ENCODE measurements at regions not wholly inside any gene's neighbourhood (a gene's known extent, or its start where the extent isn't known, plus 50 kb on each side); places are given as distances from the start of the nearest gene placed in this dataset.

- no CpG with 5 or more reads among the region's 1 CpG for WGBS (ENCODE audit: insufficient coverage, insufficient read length)
- H3K27me3 ChIP-seq (ENCODE audit: control insufficient read depth, insufficient read depth, low read length) = no peaks in the 10 kb centered on the region
- no peaks in the 10 kb centered on the region for H3K4me1 ChIP-seq (ENCODE audit: control insufficient read depth, insufficient read depth, low read length)
- no peaks in the 10 kb centered on the region for H3K36me3 ChIP-seq (ENCODE audit: control insufficient read depth, insufficient read depth, low read length)
- DNase-seq (ENCODE audit: low read depth, low spot score) = no peak
- no peaks in the 10 kb centered on the region for H3K9me3 ChIP-seq (ENCODE audit: control insufficient read depth, insufficient read depth, low read length)
- no peak overlapping the region for H3K27ac ChIP-seq (ENCODE audit: low read length)
- no peak overlapping the region for H3K4me3 ChIP-seq (ENCODE audit: low read length)
Measured at GRCh38 chr11:28826807-28827206, 718.6 kb downstream of the METTL15 start.

- H3K4me3 ChIP-seq (ENCODE audit: low read length) = no peak overlapping the region
- H3K36me3 ChIP-seq (ENCODE audit: control insufficient read depth, insufficient read depth, low read length) = no peaks in the 10 kb centered on the region
- H3K27ac ChIP-seq (ENCODE audit: low read length) = no peak overlapping the region
- DNase-seq (ENCODE audit: low read depth, low spot score) = no peak
- no peaks in the 10 kb centered on the region for H3K27me3 ChIP-seq (ENCODE audit: control insufficient read depth, insufficient read depth, low read length)
- H3K9me3 ChIP-seq (ENCODE audit: control insufficient read depth, insufficient read depth, low read length) = no peaks in the 10 kb centered on the region
- no peaks in the 10 kb centered on the region for H3K4me1 ChIP-seq (ENCODE audit: control insufficient read depth, insufficient read depth, low read length)
- WGBS (ENCODE audit: insufficient coverage, insufficient read length) = no CpG with 5 or more reads among the region's 4 CpGs
Measured at GRCh38 chr11:28822576-28822975, 714.4 kb downstream of the METTL15 start.

- no CpG with 5 or more reads among the region's 2 CpGs for WGBS (ENCODE audit: insufficient coverage, insufficient read length)
Measured at GRCh38 chr11:28820296-28820989, 712.3 kb downstream of the METTL15 start.

GRCh38 chr11:28819741-28820140 lies 711.6 kb downstream of the METTL15 start:
- Histone ChIP-seq H3K27ac (ENCODE audit: low read length) (no peak overlapping the region), H3K27me3 (ENCODE audit: control insufficient read depth, insufficient read depth, low read length) (no peaks in the 10 kb centered on the region), H3K36me3 (ENCODE audit: control insufficient read depth, insufficient read depth, low read length) (no peaks in the 10 kb centered on the region), H3K4me3 (ENCODE audit: low read length) (no peak overlapping the region), H3K9me3 (ENCODE audit: control insufficient read depth, insufficient read depth, low read length) (no peaks in the 10 kb centered on the region), H3K4me1 (ENCODE audit: control insufficient read depth, insufficient read depth, low read length) (no peaks in the 10 kb centered on the region)
- DNase-seq (ENCODE audit: low read depth, low spot score) = no peak
- WGBS (ENCODE audit: insufficient coverage, insufficient read length) = no CpG with 5 or more reads among the region's 4 CpGs

More at GRCh38 chr11:28820296-28820989, 712.3 kb downstream of the METTL15 start:
- Histone ChIP-seq H3K27ac (ENCODE audit: low read length) (no peak overlapping the region), H3K4me1 (ENCODE audit: control insufficient read depth, insufficient read depth, low read length) (no peaks in the 10 kb centered on the region), H3K36me3 (ENCODE audit: control insufficient read depth, insufficient read depth, low read length) (no peaks in the 10 kb centered on the region), H3K27me3 (ENCODE audit: control insufficient read depth, insufficient read depth, low read length) (no peaks in the 10 kb centered on the region), H3K9me3 (ENCODE audit: control insufficient read depth, insufficient read depth, low read length) (no peaks in the 10 kb centered on the region), H3K4me3 (ENCODE audit: low read length) (no peak overlapping the region)
- no peak for DNase-seq (ENCODE audit: low read depth, low spot score)

GRCh38 chr11:28815110-28815509 lies 706.9 kb downstream of the METTL15 start:
- no peak for DNase-seq (ENCODE audit: low read depth, low spot score)
- no peaks in the 10 kb centered on the region for H3K27me3 ChIP-seq (ENCODE audit: control insufficient read depth, insufficient read depth, low read length)
- H3K4me3 ChIP-seq (ENCODE audit: low read length) = no peak overlapping the region
- H3K4me1 ChIP-seq (ENCODE audit: control insufficient read depth, insufficient read depth, low read length) = no peaks in the 10 kb centered on the region
- no peaks in the 10 kb centered on the region for H3K9me3 ChIP-seq (ENCODE audit: control insufficient read depth, insufficient read depth, low read length)
- WGBS (ENCODE audit: insufficient coverage, insufficient read length) = no CpG with 5 or more reads among the region's 4 CpGs
- no peaks in the 10 kb centered on the region for H3K36me3 ChIP-seq (ENCODE audit: control insufficient read depth, insufficient read depth, low read length)
- no peak overlapping the region for H3K27ac ChIP-seq (ENCODE audit: low read length)

GRCh38 chr11:28808771-28809170 lies 700.6 kb downstream of the METTL15 start:
- Histone ChIP-seq H3K4me1 (ENCODE audit: control insufficient read depth, insufficient read depth, low read length) (no peaks in the 10 kb centered on the region; the same call in 1 of the 2 replicates), H3K4me3 (ENCODE audit: low read length) (no peak overlapping the region), H3K27me3 (ENCODE audit: control insufficient read depth, insufficient read depth, low read length) (no peaks in the 10 kb centered on the region), H3K36me3 (ENCODE audit: control insufficient read depth, insufficient read depth, low read length) (no peaks in the 10 kb centered on the region), H3K9me3 (ENCODE audit: control insufficient read depth, insufficient read depth, low read length) (no peaks in the 10 kb centered on the region), H3K27ac (ENCODE audit: low read length) (no peak overlapping the region)
- no peak for DNase-seq (ENCODE audit: low read depth, low spot score)

GRCh38 chr11:28799316-28799715 lies 691.1 kb downstream of the METTL15 start:
- WGBS (ENCODE audit: insufficient coverage, insufficient read length) = no CpG with 5 or more reads among the region's 2 CpGs
- no peak overlapping the region for H3K4me3 ChIP-seq (ENCODE audit: low read length)
- H3K4me1 ChIP-seq (ENCODE audit: control insufficient read depth, insufficient read depth, low read length) = no peaks in the 10 kb centered on the region

GRCh38 chr11:28798286-28798685 lies 690.1 kb downstream of the METTL15 start:
- Histone ChIP-seq H3K27me3 (ENCODE audit: control insufficient read depth, insufficient read depth, low read length) (no peaks in the 10 kb centered on the region), H3K9me3 (ENCODE audit: control insufficient read depth, insufficient read depth, low read length) (no peaks in the 10 kb centered on the region), H3K27ac (ENCODE audit: low read length) (no peak overlapping the region), H3K4me3 (ENCODE audit: low read length) (no peak overlapping the region), H3K36me3 (ENCODE audit: control insufficient read depth, insufficient read depth, low read length) (no peaks in the 10 kb centered on the region), H3K4me1 (ENCODE audit: control insufficient read depth, insufficient read depth, low read length) (peaks cover under 1% of the 10 kb centered on the region; the same call in 1 of the 2 replicates)
- DNase-seq (ENCODE audit: low read depth, low spot score) = no peak
- WGBS (ENCODE audit: insufficient coverage, insufficient read length) = 100% methylated on average over 1 of the region's 2 CpGs

More at GRCh38 chr11:28799316-28799715, 691.1 kb downstream of the METTL15 start:
- Histone ChIP-seq H3K27me3 (ENCODE audit: control insufficient read depth, insufficient read depth, low read length) (no peaks in the 10 kb centered on the region), H3K9me3 (ENCODE audit: control insufficient read depth, insufficient read depth, low read length) (no peaks in the 10 kb centered on the region), H3K27ac (ENCODE audit: low read length) (no peak overlapping the region), H3K36me3 (ENCODE audit: control insufficient read depth, insufficient read depth, low read length) (no peaks in the 10 kb centered on the region)
- no peak for DNase-seq (ENCODE audit: low read depth, low spot score)

- H3K36me3 ChIP-seq (ENCODE audit: control insufficient read depth, insufficient read depth, low read length) = no peaks in the 10 kb centered on the region
- no peaks in the 10 kb centered on the region for H3K9me3 ChIP-seq (ENCODE audit: control insufficient read depth, insufficient read depth, low read length)
- no peak for DNase-seq (ENCODE audit: low read depth, low spot score)
- H3K27ac ChIP-seq (ENCODE audit: low read length) = no peak overlapping the region
- no CpG with 5 or more reads among the region's 3 CpGs for WGBS (ENCODE audit: insufficient coverage, insufficient read length)
- no peaks in the 10 kb centered on the region for H3K27me3 ChIP-seq (ENCODE audit: control insufficient read depth, insufficient read depth, low read length)
- peaks cover 8% of the 10 kb centered on the region for H3K4me1 ChIP-seq (ENCODE audit: control insufficient read depth, insufficient read depth, low read length)
- no peak overlapping the region for H3K4me3 ChIP-seq (ENCODE audit: low read length)
Measured at GRCh38 chr11:28797536-28797935, 689.3 kb downstream of the METTL15 start.

GRCh38 chr11:28794405-28794804 lies 686.2 kb downstream of the METTL15 start:
- H3K4me3 ChIP-seq (ENCODE audit: low read length) = no peak overlapping the region
- H3K27ac ChIP-seq (ENCODE audit: low read length) = no peak overlapping the region
- peaks cover 8% of the 10 kb centered on the region for H3K4me1 ChIP-seq (ENCODE audit: control insufficient read depth, insufficient read depth, low read length)
- DNase-seq (ENCODE audit: low read depth, low spot score) = no peak
- H3K27me3 ChIP-seq (ENCODE audit: control insufficient read depth, insufficient read depth, low read length) = no peaks in the 10 kb centered on the region
- H3K36me3 ChIP-seq (ENCODE audit: control insufficient read depth, insufficient read depth, low read length) = no peaks in the 10 kb centered on the region
- H3K9me3 ChIP-seq (ENCODE audit: control insufficient read depth, insufficient read depth, low read length) = no peaks in the 10 kb centered on the region

GRCh38 chr11:28793282-28793738 lies 685.1 kb downstream of the METTL15 start:
- H3K4me1 ChIP-seq (ENCODE audit: control insufficient read depth, insufficient read depth, low read length) = peaks cover 8% of the 10 kb centered on the region
- peak; percentile 71 for DNase-seq (ENCODE audit: low read depth, low spot score)
- no peaks in the 10 kb centered on the region for H3K36me3 ChIP-seq (ENCODE audit: control insufficient read depth, insufficient read depth, low read length)
- no peak overlapping the region for H3K4me3 ChIP-seq (ENCODE audit: low read length)
- H3K27ac ChIP-seq (ENCODE audit: low read length) = no peak overlapping the region
- no peaks in the 10 kb centered on the region for H3K9me3 ChIP-seq (ENCODE audit: control insufficient read depth, insufficient read depth, low read length)
- no peaks in the 10 kb centered on the region for H3K27me3 ChIP-seq (ENCODE audit: control insufficient read depth, insufficient read depth, low read length)
- no CpG with 5 or more reads among the region's 8 CpGs for WGBS (ENCODE audit: insufficient coverage, insufficient read length)
